ENCODE measurements at regions not wholly inside any gene's neighbourhood (a gene's known extent, or its start where the extent isn't known, plus 50 kb on each side); places are given as distances from the start of the nearest gene placed in this dataset.

- TF ChIP-seq HDAC2 (IDR thresholded peaks at IDR 0.05; ENCODE audit: borderline replicate concordance in 1 of 2, low read depth in 2 of 2, low read length in 2 of 2) (no peak), TCF12 (IDR thresholded peaks at IDR 0.05; ENCODE audit: low read depth, low read length) (no peak), CBX5 (IDR thresholded peaks at IDR 0.05; ENCODE audit: low read depth, low read length) (no peak), SUZ12 (IDR thresholded peaks at IDR 0.05; ENCODE audit: low read length) (no peak), TAF1 (IDR thresholded peaks at IDR 0.05; ENCODE audit: low read depth, low read length) (no peak), CREB1 (IDR thresholded peaks at IDR 0.05) (no peak), EP300 (IDR thresholded peaks at IDR 0.05; ENCODE audit: borderline replicate concordance in 1 of 2, low read depth in 2 of 2, low read length in 2 of 2) (no peak), NANOG (IDR thresholded peaks at IDR 0.05; ENCODE audit: insufficient read depth, low read depth, low read length, poor library complexity, severe bottlenecking) (no peak)
These were observed 111.2 kb upstream of the TMEM18 start (continued) for GRCh38 chr2:788227-789032.
